ENCODE measurements at regions not wholly inside any gene's neighbourhood (a gene's known extent, or its start where the extent isn't known, plus 50 kb on each side); places are given as distances from the start of the nearest gene placed in this dataset.

- ATAC-seq: no peak
- TF ChIP-seq CSDC2 (CRISPR knock-in tag; IDR thresholded peaks at IDR 0.05): no peak
- TF ChIP-seq ARNTL (CRISPR knock-in tag; IDR thresholded peaks at IDR 0.05; ENCODE audit: borderline replicate concordance, low read depth): no peak
- TF ChIP-seq OSR1 (CRISPR knock-in tag; IDR thresholded peaks at IDR 0.05): no peak
- no peak for TF ChIP-seq GLIS3 (CRISPR knock-in tag; IDR thresholded peaks at IDR 0.05)
- TF ChIP-seq ZC3H10 (CRISPR knock-in tag; IDR thresholded peaks at IDR 0.05): no peak
- no peak for TF ChIP-seq ISL1 (CRISPR knock-in tag; IDR thresholded peaks at IDR 0.05)
- no peak for TF ChIP-seq ZFP3 (CRISPR knock-in tag; IDR thresholded peaks at IDR 0.05)
- TF ChIP-seq ESRRG (CRISPR knock-in tag; IDR thresholded peaks at IDR 0.05): no peak
- TF ChIP-seq ZNF565 (CRISPR knock-in tag; conservative IDR thresholded peaks at IDR 0.05; ENCODE audit: low read depth): no peak
- TF ChIP-seq CSRNP3 (CRISPR knock-in tag; IDR thresholded peaks at IDR 0.05): no peak
- TF ChIP-seq ZFP30 (CRISPR knock-in tag; IDR thresholded peaks at IDR 0.05): no peak
- TF ChIP-seq, protein P1, sequence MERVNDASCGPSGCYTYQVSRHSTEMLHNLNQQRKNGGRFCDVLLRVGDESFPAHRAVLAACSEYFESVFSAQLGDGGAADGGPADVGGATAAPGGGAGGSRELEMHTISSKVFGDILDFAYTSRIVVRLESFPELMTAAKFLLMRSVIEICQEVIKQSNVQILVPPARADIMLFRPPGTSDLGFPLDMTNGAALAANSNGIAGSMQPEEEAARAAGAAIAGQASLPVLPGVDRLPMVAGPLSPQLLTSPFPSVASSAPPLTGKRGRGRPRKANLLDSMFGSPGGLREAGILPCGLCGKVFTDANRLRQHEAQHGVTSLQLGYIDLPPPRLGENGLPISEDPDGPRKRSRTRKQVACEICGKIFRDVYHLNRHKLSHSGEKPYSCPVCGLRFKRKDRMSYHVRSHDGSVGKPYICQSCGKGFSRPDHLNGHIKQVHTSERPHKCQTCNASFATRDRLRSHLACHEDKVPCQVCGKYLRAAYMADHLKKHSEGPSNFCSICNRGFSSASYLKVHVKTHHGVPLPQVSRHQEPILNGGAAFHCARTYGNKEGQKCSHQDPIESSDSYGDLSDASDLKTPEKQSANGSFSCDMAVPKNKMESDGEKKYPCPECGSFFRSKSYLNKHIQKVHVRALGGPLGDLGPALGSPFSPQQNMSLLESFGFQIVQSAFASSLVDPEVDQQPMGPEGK (CRISPR knock-in tag; IDR thresholded peaks at IDR 0.05; ENCODE audit: borderline replicate concordance): no peak
- no peak for TF ChIP-seq TCF4 (CRISPR knock-in tag; IDR thresholded peaks at IDR 0.05; ENCODE audit: borderline replicate concordance)
Measured at GRCh38 chr9:93813221-93814076, 141.7 kb downstream of the BARX1 start.

DNA sequence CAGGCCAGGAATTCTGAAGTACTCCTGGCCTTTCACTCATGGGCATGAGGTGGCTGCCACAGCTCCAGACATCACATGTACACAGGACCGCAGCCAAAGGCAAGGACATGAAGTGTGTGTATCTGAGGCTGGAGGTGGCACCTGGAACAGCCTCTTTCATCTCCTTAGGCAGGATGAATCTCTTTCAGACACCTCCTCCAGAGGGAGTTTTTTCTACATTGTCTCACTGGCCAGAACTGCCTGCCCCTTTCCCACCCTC lies 142.8 kb downstream of the BARX1 start:
- TF ChIP-seq ARNTL (CRISPR knock-in tag; IDR thresholded peaks at IDR 0.05; ENCODE audit: borderline replicate concordance, low read depth) (no peak), PPARA (CRISPR knock-in tag; IDR thresholded peaks at IDR 0.05; ENCODE audit: borderline replicate concordance) (no peak), ZNF565 (CRISPR knock-in tag; conservative IDR thresholded peaks at IDR 0.05; ENCODE audit: low read depth) (no peak), BACH2 (CRISPR knock-in tag; IDR thresholded peaks at IDR 0.05; ENCODE audit: borderline replicate concordance) (no peak), SNAI2 (CRISPR knock-in tag; IDR thresholded peaks at IDR 0.05) (no peak), ZNF70 (CRISPR knock-in tag; IDR thresholded peaks at IDR 0.05) (no peak), ZFP30 (CRISPR knock-in tag; IDR thresholded peaks at IDR 0.05) (no peak), ZFP3 (CRISPR knock-in tag; IDR thresholded peaks at IDR 0.05) (no peak), ZNF8 (CRISPR knock-in tag; IDR thresholded peaks at IDR 0.05) (no peak), CSDC2 (CRISPR knock-in tag; IDR thresholded peaks at IDR 0.05) (no peak), CSRNP3 (CRISPR knock-in tag; IDR thresholded peaks at IDR 0.05) (no peak)
- TF ChIP-seq, protein P2, sequence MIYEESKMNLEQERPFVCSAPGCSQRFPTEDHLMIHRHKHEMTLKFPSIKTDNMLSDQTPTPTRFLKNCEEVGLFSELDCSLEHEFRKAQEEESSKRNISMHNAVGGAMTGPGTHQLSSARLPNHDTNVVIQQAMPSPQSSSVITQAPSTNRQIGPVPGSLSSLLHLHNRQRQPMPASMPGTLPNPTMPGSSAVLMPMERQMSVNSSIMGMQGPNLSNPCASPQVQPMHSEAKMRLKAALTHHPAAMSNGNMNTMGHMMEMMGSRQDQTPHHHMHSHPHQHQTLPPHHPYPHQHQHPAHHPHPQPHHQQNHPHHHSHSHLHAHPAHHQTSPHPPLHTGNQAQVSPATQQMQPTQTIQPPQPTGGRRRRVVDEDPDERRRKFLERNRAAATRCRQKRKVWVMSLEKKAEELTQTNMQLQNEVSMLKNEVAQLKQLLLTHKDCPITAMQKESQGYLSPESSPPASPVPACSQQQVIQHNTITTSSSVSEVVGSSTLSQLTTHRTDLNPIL (CRISPR knock-in tag; IDR thresholded peaks at IDR 0.05; ENCODE audit: low read depth): no peak
- no peak for ATAC-seq

DNA sequence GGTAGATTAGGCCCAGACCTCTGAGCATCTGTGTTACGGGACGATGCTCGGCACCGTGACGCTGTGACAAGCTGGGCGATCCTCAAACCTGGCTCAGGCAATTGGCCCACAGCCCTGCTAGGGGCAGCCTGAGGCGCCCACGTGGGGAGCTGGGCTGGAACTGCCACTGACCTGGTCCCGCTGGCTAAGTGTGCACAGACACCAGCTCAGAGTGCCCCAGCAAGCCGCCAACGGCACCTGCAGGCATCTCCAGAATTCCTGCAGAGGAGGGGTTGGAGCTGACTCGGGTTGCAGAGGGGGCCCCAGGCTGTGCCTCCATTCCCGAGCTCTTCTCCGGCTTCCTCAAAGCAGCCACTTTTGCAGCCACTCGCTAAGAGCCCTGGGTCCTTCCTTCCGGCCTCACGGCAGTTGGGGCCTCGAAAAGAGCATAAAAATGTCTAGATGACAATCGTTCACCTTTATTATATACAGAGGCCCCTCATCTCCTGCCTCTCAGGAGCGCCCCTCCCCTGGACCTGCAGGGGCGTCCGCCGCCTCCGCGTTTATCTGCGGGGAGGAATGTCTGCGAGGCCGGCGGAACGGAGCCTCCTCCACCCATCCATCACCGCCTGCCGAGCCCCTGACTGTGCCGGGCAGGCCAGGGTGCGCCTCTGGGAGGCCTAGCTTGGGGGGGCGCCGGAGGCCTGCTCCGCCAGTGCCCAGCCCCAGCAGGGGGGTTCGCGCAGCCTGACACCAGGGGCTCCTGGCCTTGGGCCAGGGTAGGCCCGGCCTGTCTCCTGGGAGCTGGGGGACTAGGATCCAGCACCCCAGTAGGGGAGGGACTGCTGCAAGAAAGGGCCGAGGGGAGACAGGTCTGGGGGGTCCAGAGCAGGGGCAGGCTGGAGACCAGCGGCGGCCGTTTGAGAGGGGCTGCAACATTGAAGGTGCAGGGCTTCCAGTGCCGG lies 144.9 kb downstream of the BARX1 start:
- ATAC-seq: no peak

More for the DNA sequence above, 144.9 kb downstream of the BARX1 start:
- TF ChIP-seq ZNF70 (CRISPR knock-in tag; IDR thresholded peaks at IDR 0.05) (no peak), ESRRG (CRISPR knock-in tag; IDR thresholded peaks at IDR 0.05) (no peak), ISL1 (CRISPR knock-in tag; IDR thresholded peaks at IDR 0.05) (no peak), ZFP30 (CRISPR knock-in tag; IDR thresholded peaks at IDR 0.05) (no peak)
- TF ChIP-seq, protein P3, sequence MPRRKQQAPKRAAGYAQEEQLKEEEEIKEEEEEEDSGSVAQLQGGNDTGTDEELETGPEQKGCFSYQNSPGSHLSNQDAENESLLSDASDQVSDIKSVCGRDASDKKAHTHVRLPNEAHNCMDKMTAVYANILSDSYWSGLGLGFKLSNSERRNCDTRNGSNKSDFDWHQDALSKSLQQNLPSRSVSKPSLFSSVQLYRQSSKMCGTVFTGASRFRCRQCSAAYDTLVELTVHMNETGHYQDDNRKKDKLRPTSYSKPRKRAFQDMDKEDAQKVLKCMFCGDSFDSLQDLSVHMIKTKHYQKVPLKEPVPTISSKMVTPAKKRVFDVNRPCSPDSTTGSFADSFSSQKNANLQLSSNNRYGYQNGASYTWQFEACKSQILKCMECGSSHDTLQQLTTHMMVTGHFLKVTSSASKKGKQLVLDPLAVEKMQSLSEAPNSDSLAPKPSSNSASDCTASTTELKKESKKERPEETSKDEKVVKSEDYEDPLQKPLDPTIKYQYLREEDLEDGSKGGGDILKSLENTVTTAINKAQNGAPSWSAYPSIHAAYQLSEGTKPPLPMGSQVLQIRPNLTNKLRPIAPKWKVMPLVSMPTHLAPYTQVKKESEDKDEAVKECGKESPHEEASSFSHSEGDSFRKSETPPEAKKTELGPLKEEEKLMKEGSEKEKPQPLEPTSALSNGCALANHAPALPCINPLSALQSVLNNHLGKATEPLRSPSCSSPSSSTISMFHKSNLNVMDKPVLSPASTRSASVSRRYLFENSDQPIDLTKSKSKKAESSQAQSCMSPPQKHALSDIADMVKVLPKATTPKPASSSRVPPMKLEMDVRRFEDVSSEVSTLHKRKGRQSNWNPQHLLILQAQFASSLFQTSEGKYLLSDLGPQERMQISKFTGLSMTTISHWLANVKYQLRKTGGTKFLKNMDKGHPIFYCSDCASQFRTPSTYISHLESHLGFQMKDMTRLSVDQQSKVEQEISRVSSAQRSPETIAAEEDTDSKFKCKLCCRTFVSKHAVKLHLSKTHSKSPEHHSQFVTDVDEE (CRISPR knock-in tag; IDR thresholded peaks at IDR 0.05): no peak
